SW480 (cell line): ENCODE measurements at regions not wholly inside any gene's neighbourhood (a gene's known extent, or its start where the extent isn't known, plus 50 kb on each side); places are given as distances from the start of the nearest gene placed in this dataset.

Experiments used
- DNase-seq: peaks from one replicate; pipeline ENCODE4 v3.0.0-alpha.2; 2016; ENCODE audit warnings: low spot score

- DNase-seq = peak; percentile 81
Observed at GRCh38 chr17:72030067-72030899, 90.5 kb upstream of the SOX9 start.

GRCh38 chr17:72031219-72031884 lies 89.5 kb upstream of the SOX9 start:
- DNase-seq = no peak

- DNase-seq = no peak
Observed at GRCh38 chr17:72033334-72033733, 87.5 kb upstream of the SOX9 start.

DNA sequence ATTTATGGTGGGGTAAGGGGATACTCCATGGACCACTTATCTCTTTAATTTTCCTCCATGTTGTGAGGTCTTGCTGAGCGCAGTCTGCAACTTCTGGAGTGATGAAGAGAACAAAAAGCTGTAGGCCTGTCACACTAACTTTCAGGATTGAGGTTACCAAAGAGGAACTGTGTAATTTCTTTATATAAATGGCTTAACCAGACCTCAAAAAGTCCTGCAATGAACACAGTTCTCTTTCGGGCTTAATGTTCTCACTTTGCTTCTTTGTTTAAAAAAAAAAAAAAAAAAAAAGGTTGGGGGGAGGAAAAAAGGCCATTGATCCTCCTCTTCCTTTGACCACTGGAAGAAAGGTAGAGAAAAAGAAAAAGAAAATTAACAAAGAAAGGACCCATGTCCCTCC lies 86.8 kb upstream of the SOX9 start:
- DNase-seq = no peak

DNA sequence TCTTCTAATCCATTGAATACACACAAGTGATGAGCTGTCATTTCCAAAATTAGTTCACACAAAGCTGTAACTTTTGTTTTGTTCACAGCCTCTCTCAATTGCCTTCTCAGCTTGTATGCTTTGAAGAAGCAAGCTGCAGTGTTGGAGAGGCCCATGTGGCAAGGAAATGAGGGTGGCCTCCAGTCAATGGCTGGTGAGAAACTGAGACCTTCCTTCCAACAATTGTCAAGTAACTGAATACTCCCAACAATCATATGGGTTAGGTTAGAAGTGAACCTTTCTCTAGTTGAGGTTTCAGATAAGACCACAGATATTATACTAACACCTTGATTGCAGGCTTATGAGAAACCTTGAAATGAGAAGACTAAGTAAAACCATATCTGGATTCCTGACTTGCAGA lies 82.4 kb upstream of the SOX9 start:
- no peak for DNase-seq

DNA sequence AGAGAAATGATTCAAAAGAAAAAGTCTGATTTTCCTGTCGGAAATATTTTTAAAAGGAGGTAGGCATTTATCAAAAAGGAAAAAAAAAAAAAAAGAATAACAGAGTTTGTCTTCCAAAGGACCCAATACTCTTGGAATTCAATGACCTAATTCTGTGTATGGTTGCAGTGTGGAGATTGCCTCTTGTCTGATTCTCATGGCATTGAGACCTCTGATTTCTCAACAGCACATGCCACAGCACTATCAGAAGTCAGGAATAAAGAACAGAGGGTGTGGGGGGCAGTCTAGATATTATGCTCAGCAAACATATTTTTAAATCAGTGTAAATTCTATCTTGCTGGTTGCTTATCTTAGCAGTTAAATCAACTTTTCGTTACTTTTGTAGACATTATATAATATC lies 81.3 kb upstream of the SOX9 start:
- no peak for DNase-seq

GRCh38 chr17:72046178-72046577 lies 74.6 kb upstream of the SOX9 start:
- no peak for DNase-seq

- no peak for DNase-seq
Observed at GRCh38 chr17:72046643-72047612, 73.9 kb upstream of the SOX9 start.

- DNase-seq = no peak
Observed at GRCh38 chr17:72049914-72050313, 70.9 kb upstream of the SOX9 start.

DNA sequence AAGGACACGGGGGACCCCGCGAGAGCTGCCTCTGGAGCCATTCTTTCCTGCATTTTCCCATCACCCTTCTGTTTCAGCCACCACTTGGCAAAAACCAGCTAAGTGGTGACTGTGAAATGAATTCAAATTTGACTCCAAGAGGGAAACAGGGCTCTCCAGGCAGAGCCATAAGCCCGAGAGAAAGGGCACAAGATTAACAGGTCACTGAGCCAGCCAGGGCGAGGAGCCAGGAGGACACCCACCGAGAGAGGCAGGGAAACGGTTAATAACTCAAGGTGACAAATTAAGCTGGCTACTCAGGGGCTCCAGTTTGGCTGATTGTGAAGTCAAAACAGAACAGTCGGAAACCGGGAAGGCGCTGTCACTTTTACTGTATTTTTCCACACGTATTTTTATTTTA lies 67.8 kb upstream of the SOX9 start:
- no peak for DNase-seq

- no peak for DNase-seq
Observed at GRCh38 chr17:72053449-72053848, 67.4 kb upstream of the SOX9 start.

DNA sequence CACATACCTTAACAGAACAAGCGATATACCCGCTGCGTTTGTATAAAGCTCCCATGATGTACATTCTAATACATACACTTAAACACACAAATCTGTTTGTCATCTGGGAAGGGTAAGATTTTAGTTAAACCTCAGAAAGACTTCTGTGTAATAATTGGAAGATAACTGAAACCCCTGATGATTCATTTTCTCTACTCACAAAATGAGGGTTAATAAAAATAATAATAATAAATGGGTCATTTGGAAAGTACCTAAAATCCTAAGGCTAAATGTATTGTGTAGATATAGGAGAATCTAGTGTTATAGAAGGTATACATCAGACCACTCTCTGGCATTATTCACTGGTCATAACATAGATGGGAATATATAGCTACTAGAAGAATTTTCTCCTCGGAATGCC lies 64.7 kb upstream of the SOX9 start:
- DNase-seq = no peak

DNA sequence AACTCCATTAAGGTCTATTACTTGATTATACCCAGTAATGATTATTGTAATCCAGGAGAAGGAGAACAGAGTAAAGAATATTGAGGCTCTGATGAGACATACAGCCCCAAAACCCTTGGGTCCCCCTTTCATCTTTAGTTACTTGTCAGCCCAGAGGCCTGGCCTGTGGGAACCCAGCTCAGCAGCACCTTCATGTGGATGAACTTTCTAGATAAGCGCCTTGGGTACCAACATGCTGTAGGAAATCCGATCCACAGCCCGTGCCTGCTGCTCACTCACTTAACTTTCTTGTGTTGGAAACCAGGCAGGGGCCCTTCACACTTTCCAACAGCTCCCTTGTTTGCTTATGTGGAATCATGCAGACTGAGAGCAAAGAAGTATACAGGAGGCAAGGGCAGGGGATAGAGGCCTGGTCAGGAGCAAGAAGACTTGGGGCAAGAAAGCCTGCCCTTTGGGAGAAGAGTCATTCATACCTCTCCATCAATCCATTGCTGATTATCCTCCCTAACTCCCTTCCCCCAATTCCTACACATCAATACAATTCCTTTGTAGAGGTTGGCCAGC lies 64.0 kb upstream of the SOX9 start:
- no peak for DNase-seq

DNA sequence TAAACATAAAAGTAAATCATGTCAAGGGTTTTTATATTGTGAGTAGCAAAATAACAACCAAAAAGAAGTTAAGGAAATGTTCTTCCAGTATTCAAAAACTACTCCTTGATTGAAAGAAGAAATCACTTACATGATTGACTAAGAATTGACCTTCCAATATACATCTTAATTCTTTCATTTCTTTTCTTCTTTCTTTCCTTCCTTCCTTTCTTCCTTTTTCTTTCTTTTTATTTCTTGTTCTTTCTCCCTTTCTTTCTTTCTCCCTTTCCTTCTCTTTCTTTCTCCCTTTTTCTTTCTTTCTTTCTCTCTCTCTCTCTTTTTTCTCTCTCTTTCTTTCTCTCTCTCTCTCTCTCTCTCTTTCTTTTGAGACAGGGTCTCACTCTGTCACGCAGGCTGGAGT lies 60.7 kb upstream of the SOX9 start:
- DNase-seq = no peak

GRCh38 chr17:72063262-72063661 lies 57.6 kb upstream of the SOX9 start:
- no peak for DNase-seq

DNA sequence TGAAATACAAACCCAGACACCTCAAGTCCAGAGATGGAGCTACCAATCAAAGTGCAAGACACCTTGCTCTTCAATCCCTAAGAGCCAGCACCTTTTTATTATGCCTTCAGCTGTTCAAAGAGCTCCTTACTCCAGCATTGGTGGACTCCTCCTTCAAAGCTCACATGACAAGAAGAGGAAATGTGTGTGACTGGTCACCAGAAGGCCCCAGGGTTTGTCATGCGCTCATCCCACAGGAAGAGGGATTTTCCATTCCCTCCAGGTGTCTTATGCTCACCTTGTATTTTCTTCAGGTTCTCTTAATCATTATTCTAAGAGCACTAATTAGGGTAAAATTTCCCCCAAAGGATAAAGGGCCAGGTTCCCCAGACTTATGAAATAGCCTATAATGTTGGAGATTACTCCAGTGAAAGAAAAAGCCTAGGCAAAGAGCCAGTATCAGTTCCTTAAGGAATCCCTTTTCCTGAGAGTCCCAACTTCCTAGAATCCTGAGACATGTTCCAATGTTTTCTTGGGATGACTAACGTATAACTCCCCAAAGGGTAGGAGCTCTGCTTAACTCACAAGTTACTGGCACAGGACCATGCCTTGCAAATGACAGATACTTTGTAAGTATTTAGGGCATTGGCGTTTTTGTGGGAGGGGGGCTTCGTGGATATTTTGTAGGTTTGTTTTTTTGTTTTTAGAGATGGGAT lies 56.9 kb upstream of the SOX9 start:
- DNase-seq = no peak

DNA sequence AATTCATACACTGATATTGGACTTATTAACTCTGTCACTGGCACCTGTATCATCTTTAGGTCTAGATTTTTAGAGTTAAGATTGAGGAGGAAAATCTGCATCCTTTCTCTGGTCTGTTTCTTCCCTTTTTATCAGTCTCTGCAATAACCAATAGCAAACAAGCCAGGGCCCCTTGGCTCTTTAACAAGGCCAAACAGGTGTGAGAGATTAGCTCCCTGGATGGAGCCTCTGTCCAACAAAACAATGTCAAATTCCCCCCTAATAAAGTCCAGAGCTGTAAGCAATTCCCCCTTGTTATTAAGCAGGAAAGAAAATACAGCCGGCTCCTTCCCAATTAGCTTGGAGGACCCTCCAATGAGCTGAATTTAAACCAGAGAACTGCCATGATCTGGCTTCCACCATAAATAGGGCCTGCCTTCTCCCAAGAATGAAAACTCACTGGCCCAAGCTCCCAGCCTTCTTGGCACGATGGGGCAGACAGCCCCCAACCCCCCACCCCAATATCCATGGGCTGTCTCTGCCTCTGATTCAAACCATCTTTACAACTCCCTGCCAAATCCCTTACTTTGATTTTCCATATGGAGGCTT lies 56.1 kb upstream of the SOX9 start:
- DNase-seq = no peak

- no peak for DNase-seq
Observed at GRCh38 chr17:72065556-72065955, 55.3 kb upstream of the SOX9 start.

DNA sequence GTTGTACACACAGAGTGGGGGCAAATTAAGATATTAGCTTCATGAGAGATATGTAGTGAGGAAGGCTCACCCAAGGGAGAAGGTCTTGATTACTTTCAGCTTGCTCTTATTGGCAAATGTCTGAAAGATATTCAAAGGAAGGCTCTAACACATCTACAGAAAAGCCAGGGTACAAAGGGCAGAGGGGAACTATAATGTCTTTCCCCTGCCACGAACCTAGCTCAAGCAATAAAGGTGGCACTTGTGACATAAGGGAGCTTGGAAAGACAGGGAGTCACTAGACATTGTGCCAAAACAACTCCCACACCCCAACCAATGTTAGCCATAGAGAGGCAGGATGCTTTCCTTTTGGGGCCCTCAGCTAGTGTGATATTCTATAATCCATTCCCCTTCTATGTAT lies 52.2 kb upstream of the SOX9 start:
- no peak for DNase-seq

DNA sequence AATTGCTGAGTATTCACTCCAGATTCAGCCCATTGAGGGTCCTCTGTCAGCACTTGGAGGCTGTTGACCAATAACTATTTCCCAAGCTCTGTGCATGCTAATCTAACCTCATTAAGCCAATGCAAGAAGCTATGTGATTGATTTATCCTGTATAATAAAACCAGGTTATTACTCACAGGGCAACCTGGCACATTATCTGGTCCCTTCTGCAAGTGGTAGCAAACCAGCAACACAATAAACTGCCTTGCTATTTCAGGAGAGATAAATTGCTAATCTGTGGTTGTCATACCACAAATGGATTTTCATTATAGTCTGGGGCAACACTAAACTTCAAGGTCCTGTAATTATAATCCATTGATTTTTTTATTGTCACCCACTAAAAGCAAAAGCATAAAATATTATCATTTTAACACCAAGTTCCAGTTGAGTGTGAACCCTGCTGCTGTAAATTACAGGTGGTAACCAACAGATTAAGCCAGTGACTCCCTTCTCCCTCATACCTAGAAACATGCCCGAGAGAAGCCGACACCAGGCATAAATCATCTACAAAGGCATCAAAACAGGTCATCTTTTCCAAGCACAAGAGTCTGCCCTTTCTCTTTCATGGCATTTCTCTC lies 51.1 kb upstream of the SOX9 start:
- DNase-seq = no peak
